HPDE6-E6E7 (cell line): ENCODE measurements at regions not wholly inside any gene's neighbourhood (a gene's known extent, or its start where the extent isn't known, plus 50 kb on each side); places are given as distances from the start of the nearest gene placed in this dataset.
A peak's percentile ranks its signal among the peaks of the same experiment; 100 is the strongest.

ENCODE experiments used
- DNase-seq: peaks from one replicate; pipeline ENCODE4 v3.0.0; 2011; ENCODE audit warnings: missing footprints; ENCODE audit errors: extremely low spot score

GRCh38 chr4:119746951-119747350 is 118.3 kb upstream of the PDE5A start:
- DNase-seq: no peak

- DNase-seq: no peak
Measured at GRCh38 chr4:119745351-119745750, 116.7 kb upstream of the PDE5A start.

GRCh38 chr4:119744580-119744979 is 116.0 kb upstream of the PDE5A start:
- no peak for DNase-seq

GRCh38 chr4:119743644-119744043 is 115.0 kb upstream of the PDE5A start:
- DNase-seq: no peak

- DNase-seq: no peak
Measured at GRCh38 chr4:119739796-119740195, 111.2 kb upstream of the PDE5A start.

GRCh38 chr4:119738901-119739300 is 110.3 kb upstream of the PDE5A start:
- no peak for DNase-seq

DNA sequence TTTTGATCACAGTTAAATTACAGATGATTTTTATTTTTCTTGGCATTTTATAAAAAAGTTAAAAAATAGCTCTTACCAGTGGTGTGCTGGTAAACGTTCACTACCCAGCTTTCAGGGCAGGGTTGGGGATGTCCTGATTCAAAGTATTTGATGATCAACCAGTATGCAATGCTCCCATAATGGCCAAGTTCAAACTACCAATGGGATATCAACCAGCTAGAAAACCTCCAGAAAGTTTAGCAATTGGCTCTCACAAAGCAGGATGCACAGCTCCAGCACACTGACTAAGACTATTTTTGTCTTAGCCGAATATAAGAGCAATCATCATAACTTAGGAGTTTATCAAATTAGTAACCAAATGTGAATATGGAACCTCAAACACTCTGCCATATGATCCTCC is 108.0 kb upstream of the PDE5A start:
- DNase-seq: no peak

- DNase-seq: no peak
Measured at GRCh38 chr4:119735165-119735651, 106.6 kb upstream of the PDE5A start.

DNA sequence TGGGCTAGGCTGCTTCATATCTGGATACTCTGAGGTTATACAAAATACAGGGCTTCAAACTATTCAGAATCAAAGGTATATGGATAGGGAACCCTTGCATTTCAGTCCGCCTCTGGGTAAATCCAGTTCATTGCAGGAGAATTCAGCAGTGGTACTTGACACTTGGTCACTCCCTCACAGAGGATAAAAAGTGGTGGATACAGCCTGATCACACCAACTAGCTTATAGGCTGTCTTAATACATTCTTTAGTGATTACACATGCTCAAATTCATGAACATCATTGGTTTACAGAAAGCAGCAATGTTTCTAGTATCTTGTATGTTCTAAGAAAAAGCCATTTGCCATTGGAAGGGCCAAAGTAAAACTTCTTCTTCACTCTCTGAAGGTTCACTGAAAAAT is 104.8 kb upstream of the PDE5A start:
- DNase-seq: no peak

GRCh38 chr4:119731778-119732177 is 103.2 kb upstream of the PDE5A start:
- no peak for DNase-seq

GRCh38 chr4:119731146-119731742 is 102.6 kb upstream of the PDE5A start:
- no peak for DNase-seq

- no peak for DNase-seq
Measured at GRCh38 chr4:119730671-119730950, 102.0 kb upstream of the PDE5A start.

- DNase-seq: peak; percentile 63
Measured at GRCh38 chr4:119729835-119730670, 101.4 kb upstream of the PDE5A start.

DNA sequence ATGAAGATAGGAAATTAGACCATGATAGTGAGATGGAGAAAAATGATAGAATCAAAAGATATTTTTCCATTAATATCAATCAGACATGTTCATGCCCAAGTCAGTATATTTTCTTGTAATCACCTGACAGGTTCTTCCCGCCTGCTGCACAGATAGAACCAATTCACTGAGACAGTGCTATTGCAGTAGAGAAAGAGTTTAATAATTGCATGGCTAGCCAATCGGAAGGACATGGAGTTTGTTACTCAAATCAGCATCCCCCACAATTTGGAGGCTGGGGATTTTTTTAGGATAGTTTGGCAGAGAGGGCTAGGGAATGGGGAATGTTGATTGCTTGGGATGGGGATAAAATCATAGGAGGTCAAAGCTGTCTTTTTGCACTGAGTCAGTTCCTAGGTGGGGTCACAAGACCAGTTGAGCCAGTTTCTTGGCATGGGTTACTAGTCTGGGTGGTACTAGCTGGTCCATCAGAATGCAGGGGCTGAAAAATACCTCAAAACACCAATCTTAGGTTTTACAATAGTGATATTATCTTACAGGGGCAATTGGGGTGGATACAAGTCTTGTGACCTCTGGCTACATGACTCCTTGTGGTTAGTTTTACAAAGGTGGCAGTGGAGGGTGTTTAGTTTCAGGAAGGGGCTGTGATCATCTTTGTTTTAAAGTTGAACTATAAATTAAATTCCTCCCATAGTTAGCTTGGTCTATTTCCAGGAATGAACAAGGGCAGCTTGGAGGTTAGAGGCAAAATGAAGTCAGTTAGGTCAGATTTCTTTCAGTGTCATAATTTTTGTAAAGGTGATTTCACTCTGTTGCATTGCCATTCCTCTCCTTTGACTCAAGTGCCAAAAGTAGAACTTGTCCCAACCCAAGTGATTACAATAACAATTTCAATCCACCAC is 100.3 kb upstream of the PDE5A start:
- DNase-seq: no peak

DNA sequence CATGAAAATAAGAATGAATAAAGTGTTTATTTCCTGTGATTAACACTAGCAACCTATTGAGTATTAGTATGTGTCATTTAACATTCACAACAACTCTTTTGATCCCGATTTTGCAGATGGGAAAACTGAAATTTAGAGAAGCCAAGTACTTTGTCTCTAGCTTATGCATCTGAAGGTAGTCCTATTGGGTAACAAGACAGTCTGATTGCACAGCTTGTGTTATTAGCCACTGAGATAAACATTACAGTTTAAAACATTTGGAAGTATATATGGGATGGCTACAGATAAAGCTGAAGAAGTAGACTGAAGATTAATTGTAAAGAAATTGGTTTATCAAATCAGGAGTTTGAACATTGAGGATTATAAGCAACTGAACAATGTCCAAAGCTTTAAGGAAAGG is 99.6 kb upstream of the PDE5A start:
- no peak for DNase-seq

DNA sequence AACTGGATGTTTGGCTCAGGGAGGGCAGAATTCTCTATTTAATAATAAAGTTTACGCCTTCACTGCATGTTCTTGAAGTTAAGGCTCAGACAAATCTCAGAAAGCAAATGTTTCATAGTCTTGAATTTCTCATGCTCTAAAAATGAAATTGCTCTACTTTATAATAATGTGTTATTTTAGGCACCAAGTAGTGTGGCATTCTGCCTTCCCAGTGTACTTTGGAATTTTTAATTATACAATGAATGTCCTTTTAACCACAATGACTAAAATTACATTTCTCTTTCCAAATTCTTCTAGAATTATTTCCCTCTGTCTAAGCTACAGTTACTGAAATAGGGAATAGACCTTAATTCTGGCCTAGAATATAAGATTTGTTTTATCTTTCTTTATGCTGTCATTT is 97.9 kb upstream of the PDE5A start:
- DNase-seq: no peak

DNA sequence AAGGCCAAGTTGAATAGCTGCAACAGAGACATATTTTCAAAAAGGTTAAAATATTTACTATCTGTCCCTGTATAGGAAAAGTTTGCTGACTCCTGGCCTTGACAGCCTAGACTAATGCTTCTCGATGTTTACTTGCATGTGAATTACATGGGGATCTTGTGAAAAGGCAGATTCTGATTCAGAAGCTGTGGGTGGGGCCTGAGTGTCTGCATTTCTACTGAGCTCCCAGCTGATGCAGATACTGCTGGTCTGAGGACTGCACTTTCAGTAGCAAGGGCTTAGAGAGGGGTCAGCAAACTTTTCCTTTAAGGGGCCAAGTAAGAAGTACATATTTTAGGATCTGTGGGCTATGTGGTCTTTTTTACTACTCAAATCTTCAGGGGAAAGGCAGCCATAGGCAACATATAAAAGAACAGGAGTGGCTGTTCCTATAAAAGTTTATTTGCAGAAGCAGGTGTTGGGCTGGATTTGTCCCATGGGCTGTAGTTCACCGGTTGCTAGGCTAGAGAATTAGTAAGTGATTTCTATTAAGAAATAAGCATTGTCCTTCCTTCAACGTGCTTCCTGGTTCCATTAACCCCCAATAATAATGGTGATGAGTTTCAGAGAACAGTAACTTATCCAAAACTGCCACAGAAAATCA is 97.2 kb upstream of the PDE5A start:
- DNase-seq: no peak

- DNase-seq: no peak
Measured at GRCh38 chr4:119725011-119725410, 96.4 kb upstream of the PDE5A start.

DNA sequence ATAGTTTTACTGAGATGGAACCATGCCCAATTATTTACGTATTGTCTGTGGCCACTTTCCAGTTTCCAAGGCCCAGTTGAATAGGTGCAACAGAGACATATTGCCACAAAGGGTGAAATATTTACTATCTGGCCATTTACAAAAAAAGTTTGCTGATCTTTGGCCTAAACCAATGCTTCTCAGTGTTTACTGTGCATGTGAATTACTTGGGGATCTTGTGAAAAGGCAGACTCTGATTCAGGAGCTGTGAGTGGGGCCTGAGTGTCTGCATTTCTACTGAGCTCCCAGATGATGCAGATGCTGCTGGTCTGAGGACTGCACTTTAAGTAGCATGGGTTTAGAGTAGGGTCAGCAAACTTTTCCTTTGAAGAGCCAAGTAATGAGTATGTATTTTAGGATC is 94.1 kb upstream of the PDE5A start:
- no peak for DNase-seq

GRCh38 chr4:119721878-119722277 is 93.3 kb upstream of the PDE5A start:
- no peak for DNase-seq

- no peak for DNase-seq
Measured at GRCh38 chr4:119715490-119716445, 87.2 kb upstream of the PDE5A start.
